Chondrocyte (in vitro differentiated cells): ENCODE measurements at regions not wholly inside any gene's neighbourhood (a gene's known extent, or its start where the extent isn't known, plus 50 kb on each side); places are given as distances from the start of the nearest gene placed in this dataset.

Experiments
- DNase-seq: peaks from one replicate; pipeline ENCODE4 v3.0.0; 2021; ENCODE audit warnings: mixed read lengths, low spot score
- H3K27ac Mint-ChIP-seq: one replicate; pipeline ENCODE4 v1.8.0; 2021; ENCODE audit warnings: mild to moderate bottlenecking, moderate library complexity, mixed read lengths; ENCODE audit not compliant: unreplicated experiment
- H3K27me3 Mint-ChIP-seq: 2 replicates; pipeline ENCODE4 v1.8.0; 2021; ENCODE audit warnings: low read depth, mixed read lengths
- H3K36me3 Mint-ChIP-seq: 2 replicates; pipeline ENCODE4 v1.8.0; 2021; ENCODE audit warnings: low read depth, mixed read lengths
- H3K4me1 Mint-ChIP-seq: 2 replicates; pipeline ENCODE4 v1.8.0; 2021; ENCODE audit warnings: low read depth, mild to moderate bottlenecking, mixed read lengths
- H3K4me3 Mint-ChIP-seq: one replicate; pipeline ENCODE4 v1.8.0; 2021; ENCODE audit warnings: mild to moderate bottlenecking, moderate library complexity, mixed read lengths; ENCODE audit not compliant: unreplicated experiment
- H3K9me3 Mint-ChIP-seq: 2 replicates; pipeline ENCODE4 v1.8.0; 2021; ENCODE audit warnings: low read depth, mixed read lengths
- TF ChIP-seq, protein P1 (sequence below): fragments of 200-600 bp; sonication (generic); IDR thresholded peaks from 2 replicates; pipeline ENCODE4 v1.5.0; 2021; ENCODE audit warnings: antibody characterized with exemption, mild to moderate bottlenecking, moderate library complexity

DNA sequence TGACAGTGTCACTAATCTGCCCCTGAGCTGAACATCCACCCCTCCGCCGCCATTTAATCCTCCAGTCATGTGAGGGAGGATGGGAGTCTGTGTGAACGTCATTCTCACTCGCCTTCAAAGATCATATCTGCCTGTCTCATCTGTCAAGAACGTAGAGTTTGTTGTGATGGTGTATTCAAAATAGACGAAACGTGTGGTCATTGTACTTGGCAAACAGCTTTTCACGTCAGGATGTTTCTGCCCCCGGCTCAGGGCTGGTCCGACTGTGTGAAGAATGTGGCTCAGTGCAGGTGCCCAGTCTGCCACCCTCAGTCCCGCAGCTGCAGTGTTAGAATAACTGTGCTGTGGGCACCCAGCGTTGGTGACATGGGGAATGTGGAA, 148.0 kb downstream of the KCNJ12 start:
- Mint-ChIP-seq H3K36me3 (peaks cover 6% of the 10 kb centered on the region), H3K27me3 (peaks cover 2% of the 10 kb centered on the region), H3K9me3 (no peaks in the 10 kb centered on the region), H3K4me3 (no peak overlapping the region), H3K4me1 (no peaks in the 10 kb centered on the region), H3K27ac (no peak overlapping the region)
- TF ChIP-seq, protein P1, sequence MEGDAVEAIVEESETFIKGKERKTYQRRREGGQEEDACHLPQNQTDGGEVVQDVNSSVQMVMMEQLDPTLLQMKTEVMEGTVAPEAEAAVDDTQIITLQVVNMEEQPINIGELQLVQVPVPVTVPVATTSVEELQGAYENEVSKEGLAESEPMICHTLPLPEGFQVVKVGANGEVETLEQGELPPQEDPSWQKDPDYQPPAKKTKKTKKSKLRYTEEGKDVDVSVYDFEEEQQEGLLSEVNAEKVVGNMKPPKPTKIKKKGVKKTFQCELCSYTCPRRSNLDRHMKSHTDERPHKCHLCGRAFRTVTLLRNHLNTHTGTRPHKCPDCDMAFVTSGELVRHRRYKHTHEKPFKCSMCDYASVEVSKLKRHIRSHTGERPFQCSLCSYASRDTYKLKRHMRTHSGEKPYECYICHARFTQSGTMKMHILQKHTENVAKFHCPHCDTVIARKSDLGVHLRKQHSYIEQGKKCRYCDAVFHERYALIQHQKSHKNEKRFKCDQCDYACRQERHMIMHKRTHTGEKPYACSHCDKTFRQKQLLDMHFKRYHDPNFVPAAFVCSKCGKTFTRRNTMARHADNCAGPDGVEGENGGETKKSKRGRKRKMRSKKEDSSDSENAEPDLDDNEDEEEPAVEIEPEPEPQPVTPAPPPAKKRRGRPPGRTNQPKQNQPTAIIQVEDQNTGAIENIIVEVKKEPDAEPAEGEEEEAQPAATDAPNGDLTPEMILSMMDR = no peak
- DNase-seq = no peak

DNA sequence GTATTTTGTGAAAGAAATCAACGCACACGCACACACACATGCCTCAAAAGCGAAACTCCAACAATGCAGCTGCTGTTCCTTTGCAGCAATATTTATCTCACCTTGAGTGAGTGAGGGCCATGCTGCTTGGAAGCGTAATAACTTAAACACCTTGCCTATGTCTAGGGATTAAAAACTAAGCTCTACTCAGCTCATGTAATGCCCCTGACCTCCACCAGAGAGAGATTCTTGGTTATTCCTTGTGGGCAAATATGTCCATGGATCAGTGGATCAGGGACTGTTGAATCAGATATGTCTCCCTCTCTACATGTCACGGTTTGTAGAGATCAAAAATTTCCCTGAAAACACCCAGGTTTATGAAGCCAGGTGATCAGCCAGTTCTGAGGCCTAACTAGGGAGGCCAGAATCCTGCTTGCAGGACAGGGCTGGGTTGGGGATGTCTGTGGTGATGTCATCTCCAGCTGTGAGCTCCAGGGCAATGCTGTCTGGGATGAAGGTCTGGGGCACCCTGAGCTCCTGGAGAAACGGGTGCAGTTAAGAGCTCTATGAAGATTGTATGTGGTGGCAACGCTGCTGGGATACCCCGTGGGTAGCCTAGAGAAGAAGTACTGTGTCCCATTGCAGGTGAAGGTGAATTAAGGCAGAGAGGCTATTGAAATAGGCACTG, 149.4 kb downstream of the KCNJ12 start:
- no peak overlapping the region for H3K4me3 Mint-ChIP-seq
- no peak for DNase-seq
- no peaks in the 10 kb centered on the region for H3K27me3 Mint-ChIP-seq
- TF ChIP-seq, protein P1 = peak; percentile 18
- H3K9me3 Mint-ChIP-seq = no peaks in the 10 kb centered on the region
- no peaks in the 10 kb centered on the region for H3K4me1 Mint-ChIP-seq
- peaks cover 7% of the 10 kb centered on the region for H3K36me3 Mint-ChIP-seq
- no peak overlapping the region for H3K27ac Mint-ChIP-seq

DNA sequence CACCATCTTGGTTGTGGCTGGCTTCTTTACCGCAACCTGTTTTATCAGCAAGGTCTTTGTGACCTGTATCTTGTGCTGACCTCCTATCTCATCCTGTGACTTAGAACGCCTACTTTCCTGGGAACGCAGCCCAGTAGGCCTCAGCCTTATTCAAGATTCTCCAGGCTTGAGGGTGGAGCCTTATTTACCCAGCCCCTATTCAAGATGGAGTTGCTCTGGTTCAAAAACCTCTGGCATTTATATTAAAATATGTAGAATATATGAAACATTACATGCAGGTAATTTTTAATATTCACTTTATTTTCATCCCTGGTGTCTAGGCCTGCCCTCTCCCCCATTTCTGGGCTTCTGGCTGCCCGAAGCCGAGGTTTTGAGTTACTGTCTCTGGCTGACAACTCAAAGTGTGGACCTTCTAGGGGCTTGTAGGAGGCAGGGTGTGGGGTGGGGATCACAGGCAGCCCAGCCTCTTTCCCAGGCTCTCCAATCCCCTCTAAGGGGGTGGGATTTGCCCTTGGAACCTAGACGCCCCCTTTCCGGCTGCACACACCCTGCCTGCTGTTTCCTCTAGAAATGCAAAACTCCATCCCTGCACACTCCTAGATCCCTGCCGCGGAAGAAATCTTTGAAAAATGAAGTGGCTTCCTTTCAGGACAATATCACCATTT, 152.0 kb downstream of the KCNJ12 start:
- Mint-ChIP-seq H3K27ac (no peak overlapping the region), H3K4me1 (no peaks in the 10 kb centered on the region), H3K36me3 (peaks cover 14% of the 10 kb centered on the region), H3K27me3 (no peaks in the 10 kb centered on the region), H3K4me3 (no peak overlapping the region), H3K9me3 (no peaks in the 10 kb centered on the region)
- TF ChIP-seq, protein P1 = no peak
- no peak for DNase-seq

DNA sequence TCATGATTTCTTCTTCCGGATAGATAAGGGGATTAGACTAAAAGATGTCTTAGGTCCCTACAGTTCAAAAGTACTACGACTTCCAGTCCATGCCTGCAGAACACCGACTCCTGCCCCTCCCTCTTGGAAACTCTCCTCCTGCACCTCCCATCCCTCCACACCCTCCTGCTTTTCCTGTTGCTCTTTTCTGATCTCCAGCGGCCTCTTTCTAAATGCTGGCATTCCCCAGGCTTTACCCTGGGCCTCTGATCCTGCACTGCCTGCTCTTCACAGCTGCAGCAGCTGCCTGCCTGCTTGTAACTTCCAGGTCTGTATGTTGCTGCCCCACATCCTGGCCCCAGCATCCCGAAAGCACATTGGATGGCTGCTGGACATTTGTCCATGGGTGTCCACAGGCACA, 154.2 kb downstream of the KCNJ12 start:
- Mint-ChIP-seq H3K36me3 (peaks cover 15% of the 10 kb centered on the region), H3K4me1 (no peaks in the 10 kb centered on the region), H3K4me3 (no peak overlapping the region), H3K27ac (no peak overlapping the region), H3K27me3 (no peaks in the 10 kb centered on the region), H3K9me3 (no peaks in the 10 kb centered on the region)
- TF ChIP-seq, protein P1 = no peak
- DNase-seq = no peak

DNA sequence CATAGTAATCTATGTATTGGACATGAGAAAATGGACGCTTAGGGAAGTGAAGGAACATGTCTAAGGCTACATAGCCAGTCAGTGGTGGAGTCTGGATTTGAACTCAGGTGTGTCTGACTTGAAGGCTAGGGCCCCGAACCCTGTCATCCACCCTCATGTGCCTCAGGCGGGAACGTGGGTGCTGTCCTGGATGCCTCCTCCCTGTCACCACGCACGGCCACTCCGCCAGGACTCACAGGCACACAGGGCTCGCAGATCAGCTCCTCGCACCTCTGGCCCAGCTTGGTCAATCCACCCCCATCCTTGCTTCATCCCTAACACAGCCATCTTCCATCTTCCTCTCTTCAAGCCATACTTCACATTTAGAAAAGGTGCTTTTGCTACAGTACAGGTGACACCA, 154.7 kb downstream of the KCNJ12 start:
- no peaks in the 10 kb centered on the region for H3K9me3 Mint-ChIP-seq
- H3K27me3 Mint-ChIP-seq = no peaks in the 10 kb centered on the region
- no peak overlapping the region for H3K4me3 Mint-ChIP-seq
- peaks cover 14% of the 10 kb centered on the region for H3K36me3 Mint-ChIP-seq
- no peaks in the 10 kb centered on the region for H3K4me1 Mint-ChIP-seq
- no peak overlapping the region for H3K27ac Mint-ChIP-seq
- DNase-seq = no peak
- TF ChIP-seq, protein P1 = no peak
